Neural crest cell (in vitro differentiated cells): ENCODE measurements at regions not wholly inside any gene's neighbourhood (a gene's known extent, or its start where the extent isn't known, plus 50 kb on each side); places are given as distances from the start of the nearest gene placed in this dataset.
"Not testable (repeated sequence)": the region's sequence is repeated elsewhere in the genome, so short reads cannot be mapped to it uniquely, and the experiment has no call there.

Source experiments
- DNase-seq: peaks from one replicate; pipeline ENCODE4 v3.0.0; 2021; ENCODE audit warnings: low read depth, mixed read lengths, low spot score
- H3K27ac Mint-ChIP-seq: one replicate; pipeline ENCODE4 v1.8.0; 2021; ENCODE audit warnings: mild to moderate bottlenecking, mixed read lengths; ENCODE audit not compliant: unreplicated experiment
- H3K27me3 Mint-ChIP-seq: 2 replicates; pipeline ENCODE4 v1.8.0; 2021; ENCODE audit warnings: low read depth, mild to moderate bottlenecking, mixed read lengths
- H3K36me3 Mint-ChIP-seq: 2 replicates; pipeline ENCODE4 v1.8.0; 2021; ENCODE audit warnings: low read depth, mild to moderate bottlenecking, mixed read lengths
- H3K4me1 Mint-ChIP-seq: 2 replicates; pipeline ENCODE4 v1.8.0; 2021; ENCODE audit warnings: mixed read lengths
- H3K4me3 Mint-ChIP-seq: one replicate; pipeline ENCODE4 v1.8.0; 2021; ENCODE audit warnings: mild to moderate bottlenecking, mixed read lengths
- H3K9me3 Mint-ChIP-seq: 2 replicates; pipeline ENCODE4 v1.8.0; 2021; ENCODE audit warnings: mixed read lengths
- CTCF ChIP-seq: fragments of 200-600 bp; sonication (generic); conservative IDR thresholded peaks from 2 replicates; pipeline ENCODE4 v1.5.0; 2021; ENCODE audit warnings: antibody characterized with exemption, mild to moderate bottlenecking

DNA sequence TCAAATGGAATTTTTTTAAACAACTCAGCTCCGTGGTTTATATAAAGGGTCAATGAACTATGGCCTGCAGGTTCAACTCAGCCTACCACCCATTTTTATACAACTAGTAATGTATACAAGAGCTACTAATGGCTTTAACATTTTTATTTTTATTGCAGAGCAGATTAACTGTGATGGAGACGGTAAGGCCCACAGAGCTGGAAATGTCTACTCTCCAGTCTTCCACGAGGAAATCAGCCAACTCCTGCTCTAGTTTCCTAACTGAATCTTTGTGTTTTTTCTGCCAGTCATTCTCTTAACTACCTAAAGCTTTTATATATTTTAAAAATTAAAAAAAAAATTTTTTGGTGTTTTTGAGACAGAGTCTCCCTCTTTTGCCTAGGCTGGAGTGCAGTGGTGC lies 385.1 kb upstream of the MAF start:
- peaks cover 2% of the 10 kb centered on the region for H3K9me3 Mint-ChIP-seq
- no peak for TF ChIP-seq CTCF
- H3K27ac Mint-ChIP-seq, result no peak overlapping the region
- peaks cover 22% of the 10 kb centered on the region for H3K27me3 Mint-ChIP-seq
- H3K36me3 Mint-ChIP-seq, result no peaks in the 10 kb centered on the region
- H3K4me3 Mint-ChIP-seq, result no peak overlapping the region
- no peak for DNase-seq
- H3K4me1 Mint-ChIP-seq, result peaks cover 18% of the 10 kb centered on the region

GRCh38 chr16:79984149-79984548 lies 383.6 kb upstream of the MAF start:
- Mint-ChIP-seq H3K4me1 (peaks cover 18% of the 10 kb centered on the region), H3K27me3 (peaks cover 21% of the 10 kb centered on the region)
- not testable (repeated sequence) for DNase-seq, H3K4me3 Mint-ChIP-seq, H3K9me3 Mint-ChIP-seq, H3K36me3 Mint-ChIP-seq, H3K27ac Mint-ChIP-seq

- peaks cover 8% of the 10 kb centered on the region for H3K4me1 Mint-ChIP-seq
- no peaks in the 10 kb centered on the region for H3K36me3 Mint-ChIP-seq
- H3K27me3 Mint-ChIP-seq, result peaks cover 30% of the 10 kb centered on the region
- TF ChIP-seq CTCF, result no peak
- no peak for DNase-seq
- H3K27ac Mint-ChIP-seq, result no peak overlapping the region
- no peaks in the 10 kb centered on the region for H3K9me3 Mint-ChIP-seq
- no peak overlapping the region for H3K4me3 Mint-ChIP-seq
These were observed 382.3 kb upstream of the MAF start for GRCh38 chr16:79982862-79983261.

- Mint-ChIP-seq H3K9me3 (no peaks in the 10 kb centered on the region), H3K27ac (no peak overlapping the region), H3K4me1 (peaks cover 3% of the 10 kb centered on the region), H3K36me3 (no peaks in the 10 kb centered on the region), H3K27me3 (peaks cover 32% of the 10 kb centered on the region), H3K4me3 (no peak overlapping the region)
- no peak for TF ChIP-seq CTCF
- DNase-seq, result no peak
These were observed 381.8 kb upstream of the MAF start for GRCh38 chr16:79982361-79982760.

DNA sequence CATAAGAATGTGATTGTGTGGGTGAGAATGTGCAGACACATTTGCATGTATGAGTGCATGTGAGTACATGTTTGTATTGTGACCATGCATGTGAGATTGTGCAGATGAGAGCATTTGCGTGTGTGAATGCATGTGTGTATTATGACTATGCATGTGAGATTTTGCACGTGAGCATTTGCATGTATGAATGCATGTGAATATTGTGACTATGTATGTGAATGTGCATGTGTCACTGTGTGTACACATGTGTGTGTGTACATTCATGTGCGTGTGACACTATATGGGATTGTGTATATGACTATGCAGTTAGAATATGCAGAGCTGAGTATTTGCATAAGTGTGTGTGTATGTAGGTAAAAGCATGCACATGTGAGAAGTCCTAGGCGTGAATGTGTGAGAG lies 381.3 kb upstream of the MAF start:
- H3K36me3 Mint-ChIP-seq, result no peaks in the 10 kb centered on the region
- no peaks in the 10 kb centered on the region for H3K9me3 Mint-ChIP-seq
- peaks cover 32% of the 10 kb centered on the region for H3K27me3 Mint-ChIP-seq
- no peak for DNase-seq
- no peak overlapping the region for H3K27ac Mint-ChIP-seq
- no peak for TF ChIP-seq CTCF
- H3K4me1 Mint-ChIP-seq, result no peaks in the 10 kb centered on the region
- H3K4me3 Mint-ChIP-seq, result no peak overlapping the region

DNA sequence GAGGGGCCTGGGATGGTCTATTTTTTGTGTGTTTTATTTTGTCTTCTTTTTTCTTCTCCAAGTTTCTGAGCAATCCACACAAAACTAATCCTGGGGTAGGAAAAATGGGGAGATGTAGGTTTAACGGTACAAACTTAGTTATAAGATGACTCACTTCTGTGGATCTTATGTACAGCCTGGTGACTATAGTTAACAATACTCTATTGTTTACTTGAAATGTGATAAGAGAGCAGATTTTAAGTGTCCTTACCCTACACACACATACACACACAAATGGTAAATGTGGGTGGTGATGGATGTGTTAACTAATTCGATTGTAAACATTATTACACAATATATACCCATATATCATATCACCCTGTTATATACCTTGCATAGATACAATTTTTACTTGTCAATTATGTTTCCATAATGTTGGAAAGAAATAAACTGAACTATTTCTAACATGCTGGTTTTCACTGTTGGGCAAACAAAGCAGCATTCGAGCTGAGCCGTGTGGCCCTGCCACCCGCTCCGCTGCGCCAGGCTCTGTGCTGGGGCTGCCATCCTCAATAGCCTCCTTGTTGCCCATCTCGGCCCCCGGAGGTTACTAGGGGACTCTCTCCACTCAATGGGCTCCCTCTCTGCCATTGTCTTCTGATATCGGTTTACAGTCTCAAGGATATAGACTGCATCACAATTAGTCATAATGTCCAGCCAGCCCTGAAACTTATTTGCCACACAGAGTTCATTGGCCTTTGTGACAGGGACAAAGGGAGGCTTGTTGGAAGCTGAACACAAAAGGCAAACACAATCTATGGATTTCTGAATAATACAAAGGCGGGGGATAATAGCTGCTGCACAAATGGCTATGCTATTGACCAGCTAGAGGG lies 380.3 kb upstream of the MAF start:
- Mint-ChIP-seq H3K27ac (no peak overlapping the region), H3K4me1 (no peaks in the 10 kb centered on the region), H3K4me3 (no peak overlapping the region), H3K36me3 (no peaks in the 10 kb centered on the region), H3K27me3 (peaks cover 27% of the 10 kb centered on the region), H3K9me3 (no peaks in the 10 kb centered on the region)
- peak; percentile 24 for DNase-seq
- no peak for TF ChIP-seq CTCF
